ENCODE measurements at regions not wholly inside any gene's neighbourhood (a gene's known extent, or its start where the extent isn't known, plus 50 kb on each side); places are given as distances from the start of the nearest gene placed in this dataset.
A peak's percentile ranks its signal among the peaks of the same experiment; 100 is the strongest.
"Not testable (repeated sequence)": the region's sequence is repeated elsewhere in the genome, so short reads cannot be mapped to it uniquely, and the experiment has no call there.

- TF ChIP-seq CREB5 (CRISPR knock-in tag; IDR thresholded peaks at IDR 0.05; ENCODE audit: low read depth) (no peak), CSRNP3 (CRISPR knock-in tag; IDR thresholded peaks at IDR 0.05) (no peak), ARNTL (CRISPR knock-in tag; IDR thresholded peaks at IDR 0.05; ENCODE audit: borderline replicate concordance, low read depth) (no peak)
These were observed 205.5 kb downstream of the CCT8L2 start (continued) for GRCh38 chr22:16387088-16387487.

- ATAC-seq: not testable (repeated sequence)
These were observed 231.3 kb downstream of the CCT8L2 start for GRCh38 chr22:16361328-16361727.

GRCh38 chr22:16352637-16353036 is 240.0 kb downstream of the CCT8L2 start:
- ATAC-seq: 0 out of 3 replicates have a peak, but pooled peaks have one; percentile 33

- not testable (repeated sequence) for ATAC-seq
These were observed 245.5 kb downstream of the CCT8L2 start for GRCh38 chr22:16347083-16347482.

- ATAC-seq: not testable (repeated sequence)
These were observed 277.0 kb downstream of the CCT8L2 start for GRCh38 chr22:16315565-16315964.

Data from SK-N-SH treated with all-trans-retinoic acid at 6 μM for 48 hours (cell line).